GM18526 (cell line): ENCODE measurements at regions not wholly inside any gene's neighbourhood (a gene's known extent, or its start where the extent isn't known, plus 50 kb on each side); places are given as distances from the start of the nearest gene placed in this dataset.

Source experiments
- POLR2A ChIP-seq: IDR thresholded peaks from 3 replicates; pipeline ENCODE4 v1.6.1; 2011; ENCODE audit not compliant: insufficient read length; ENCODE audit errors: extremely low read depth

DNA sequence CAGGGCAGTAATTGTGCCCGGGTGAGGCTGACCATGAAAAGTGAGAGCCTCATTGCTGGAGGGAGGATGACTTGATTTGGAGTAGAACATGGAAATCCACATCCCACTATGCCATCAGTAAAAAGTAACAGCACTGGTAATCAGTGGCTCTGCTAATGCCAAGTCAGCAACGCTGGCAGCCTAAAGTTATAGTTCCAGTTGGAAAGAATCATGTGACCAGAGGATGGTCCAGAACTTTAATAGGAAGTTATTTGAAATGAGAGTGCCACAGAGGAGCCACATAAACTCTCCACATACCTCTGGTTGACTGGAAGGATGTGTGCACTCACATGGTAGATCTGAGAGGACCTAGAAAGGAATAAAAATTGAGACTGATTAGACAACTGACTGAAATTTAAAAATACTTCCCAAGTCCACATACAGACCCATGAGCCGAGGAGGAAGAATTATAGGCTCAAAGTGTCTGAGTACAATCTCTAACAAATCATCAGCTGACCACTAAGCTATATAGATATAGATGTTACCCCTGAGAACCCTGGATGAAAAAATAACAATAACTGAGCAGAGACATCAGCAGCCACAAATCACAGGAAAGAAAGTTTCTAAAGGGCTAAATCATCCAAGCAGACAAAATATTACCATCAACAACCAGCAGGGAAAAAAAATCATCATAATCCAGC lies 346.8 kb downstream of the STK39 start:
- TF ChIP-seq POLR2A = no peak

- no peak for TF ChIP-seq POLR2A
Observed at GRCh38 chr2:167898340-167898739, 349.1 kb downstream of the STK39 start.

GRCh38 chr2:167891841-167892240 lies 355.6 kb downstream of the STK39 start:
- no peak for TF ChIP-seq POLR2A

- no peak for TF ChIP-seq POLR2A
Observed at GRCh38 chr2:167890739-167891138, 356.7 kb downstream of the STK39 start.

- no peak for TF ChIP-seq POLR2A
Observed at GRCh38 chr2:167880415-167880814, 367.0 kb downstream of the STK39 start.

DNA sequence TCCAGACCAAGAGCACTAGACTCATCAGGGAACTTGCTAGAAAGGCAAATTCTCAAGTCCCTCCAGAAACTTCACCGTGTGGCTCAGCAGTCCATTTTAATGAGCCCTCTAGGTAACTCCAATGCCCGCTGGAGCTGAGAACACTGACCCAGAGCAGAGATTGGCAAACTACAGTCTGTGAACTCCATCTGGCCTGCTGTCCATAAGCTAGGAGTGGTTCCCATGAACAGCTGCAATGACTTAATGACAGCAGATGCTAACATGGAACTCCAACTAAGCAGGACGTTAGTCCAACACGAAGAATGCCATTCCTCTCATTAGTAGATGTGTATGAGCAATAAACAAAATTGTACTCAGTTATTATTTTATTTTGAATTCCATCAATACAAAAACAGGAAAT lies 371.9 kb downstream of the STK39 start:
- TF ChIP-seq POLR2A = no peak

GRCh38 chr2:167874812-167875211 lies 372.6 kb downstream of the STK39 start:
- no peak for TF ChIP-seq POLR2A

- TF ChIP-seq POLR2A = no peak
Observed at GRCh38 chr2:167871286-167871685, 376.1 kb downstream of the STK39 start.

GRCh38 chr2:167869200-167869599 lies 378.2 kb downstream of the STK39 start:
- no peak for TF ChIP-seq POLR2A

- no peak for TF ChIP-seq POLR2A
Observed at GRCh38 chr2:167863377-167863776, 384.0 kb downstream of the STK39 start.

GRCh38 chr2:167862782-167863181 lies 384.6 kb downstream of the STK39 start:
- no peak for TF ChIP-seq POLR2A

DNA sequence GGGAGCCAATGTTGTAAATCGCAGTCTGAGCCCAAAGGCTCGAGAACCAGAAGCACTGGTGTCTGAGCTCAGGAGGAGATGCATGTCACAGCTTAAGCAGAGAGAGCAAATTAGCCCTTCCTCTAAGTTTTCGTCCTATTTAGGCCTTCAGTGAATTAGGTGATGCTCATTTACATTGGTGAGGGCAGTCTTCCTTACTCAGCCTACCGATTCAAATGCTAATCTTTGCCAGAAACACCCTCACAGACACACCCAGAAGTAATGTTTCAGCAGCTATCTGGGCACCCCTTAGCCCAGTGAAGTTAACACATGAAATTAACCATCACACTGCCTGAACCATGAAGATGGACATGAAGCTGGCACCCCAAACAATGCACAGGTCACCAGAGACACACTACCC lies 385.1 kb downstream of the STK39 start:
- TF ChIP-seq POLR2A = peak; percentile 19

DNA sequence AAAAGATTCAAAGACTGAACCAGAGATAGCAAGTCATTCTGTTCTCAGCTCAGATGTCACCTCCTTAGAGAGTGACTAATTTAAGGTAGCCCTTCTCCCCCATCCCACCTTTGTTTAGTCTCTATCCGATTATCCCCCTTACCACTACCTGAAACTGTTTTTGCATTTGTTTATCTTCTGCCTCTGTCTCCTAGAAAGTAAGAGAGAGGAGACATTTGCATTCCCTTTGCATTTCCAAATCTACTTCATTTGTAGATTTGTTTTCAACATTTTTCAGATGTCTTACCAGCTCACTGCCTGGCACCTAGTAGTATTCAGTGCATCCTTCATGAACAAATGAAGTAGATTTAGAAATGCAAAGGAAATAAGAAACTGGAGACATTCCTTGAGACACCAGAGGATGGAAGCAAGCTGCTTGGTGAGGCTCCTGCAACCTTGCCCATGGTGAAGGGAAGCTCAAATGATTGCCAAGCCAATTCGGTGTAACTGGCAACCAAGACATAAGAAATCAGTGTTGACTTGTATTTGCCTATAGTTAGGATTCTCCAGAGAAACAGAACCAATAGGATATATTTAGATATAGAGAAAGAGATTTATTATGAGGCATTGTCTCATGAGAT lies 385.7 kb downstream of the STK39 start:
- no peak for TF ChIP-seq POLR2A

DNA sequence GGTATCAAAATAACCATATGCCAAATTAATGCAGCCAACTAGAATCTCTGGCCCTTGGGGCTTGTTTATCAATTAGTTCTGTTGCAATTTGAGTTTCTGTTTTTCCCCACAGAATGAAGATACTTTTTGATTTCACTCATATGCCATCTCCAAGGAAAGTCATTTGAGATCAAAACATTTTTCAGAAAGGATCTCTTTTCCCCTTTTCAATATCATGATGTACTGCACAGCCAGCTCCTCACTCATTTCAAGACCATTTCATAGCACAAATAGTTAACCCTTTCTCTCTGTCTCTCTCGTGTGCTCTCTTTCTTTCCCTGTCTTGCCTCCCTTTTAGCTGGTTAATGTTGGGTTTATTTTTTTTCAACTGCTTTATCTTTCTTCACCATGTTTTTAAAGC lies 387.3 kb downstream of the STK39 start:
- TF ChIP-seq POLR2A = no peak

DNA sequence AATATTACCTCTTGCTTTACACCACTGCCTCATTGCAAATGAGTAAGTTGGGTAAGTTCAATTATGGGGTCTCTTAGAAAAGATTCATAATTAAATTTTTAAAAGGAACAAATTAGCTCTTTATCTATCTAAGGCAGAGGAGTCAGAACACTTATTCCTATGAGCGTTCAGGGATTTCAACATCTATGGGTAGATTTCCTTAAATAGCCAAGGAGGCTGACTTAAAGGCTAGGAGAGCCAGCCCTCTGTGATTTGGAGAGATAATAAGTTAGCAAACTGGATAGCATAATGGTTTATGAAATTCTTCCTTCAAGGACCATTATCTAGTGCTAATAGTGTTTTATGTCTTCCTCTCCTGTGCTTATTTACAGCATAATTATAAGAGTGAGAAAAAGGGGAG lies 387.7 kb downstream of the STK39 start:
- TF ChIP-seq POLR2A = no peak

DNA sequence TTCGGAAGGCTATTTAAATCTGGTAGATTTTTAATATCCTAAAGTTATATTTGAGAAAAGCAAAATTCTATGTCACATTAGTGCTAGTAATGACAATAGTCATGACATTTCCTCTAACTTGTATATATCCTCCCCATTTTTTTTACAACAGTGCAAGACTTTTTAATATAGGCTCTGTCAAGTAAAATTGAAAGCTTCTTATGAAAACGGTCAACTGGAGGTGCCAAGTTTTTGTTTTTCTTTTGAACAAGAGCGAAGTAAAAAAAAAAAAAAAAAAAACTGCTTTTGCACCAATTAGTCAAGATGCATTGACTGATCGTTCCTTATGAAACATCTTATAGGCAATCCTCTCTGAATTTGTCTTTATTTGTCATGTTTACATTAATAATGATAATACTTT lies 389.3 kb downstream of the STK39 start:
- TF ChIP-seq POLR2A = no peak

GRCh38 chr2:167857416-167857815 lies 390.0 kb downstream of the STK39 start:
- TF ChIP-seq POLR2A = no peak
